IPS-20b (cell line): ENCODE measurements at regions not wholly inside any gene's neighbourhood (a gene's known extent, or its start where the extent isn't known, plus 50 kb on each side); places are given as distances from the start of the nearest gene placed in this dataset.

Experiments used
- H3K27ac ChIP-seq: one replicate; pipeline ENCODE4 v1.5.1; 2013; ENCODE audit warnings: low read length
- H3K27me3 ChIP-seq: 2 replicates; pipeline ENCODE4 v1.6.1; 2013; ENCODE audit warnings: mild to moderate bottlenecking, low read length, inconsistent platforms; ENCODE audit not compliant: insufficient read depth
- H3K36me3 ChIP-seq: 2 replicates; pipeline ENCODE4 v1.6.1; 2013; ENCODE audit warnings: low read depth, mild to moderate bottlenecking, inconsistent platforms, low read length, moderate library complexity; ENCODE audit not compliant: insufficient read depth
- H3K4me1 ChIP-seq: 2 replicates; pipeline ENCODE4 v1.6.1; 2013; ENCODE audit warnings: mild to moderate bottlenecking, control low read depth, inconsistent platforms, low read length, moderate library complexity; ENCODE audit not compliant: insufficient read depth
- H3K4me3 ChIP-seq: 2 replicates; pipeline ENCODE4 v1.5.1; 2013; ENCODE audit warnings: mild to moderate bottlenecking, low read length, inconsistent platforms
- H3K9ac ChIP-seq: 2 replicates; pipeline ENCODE4 v1.6.1; 2013; ENCODE audit warnings: low read depth, mild to moderate bottlenecking, inconsistent platforms, low read length, moderate library complexity
- H3K9me3 ChIP-seq: 2 replicates; pipeline ENCODE4 v1.6.1; 2013; ENCODE audit warnings: mild to moderate bottlenecking, low read depth, low read length, inconsistent platforms; ENCODE audit not compliant: insufficient read depth

DNA sequence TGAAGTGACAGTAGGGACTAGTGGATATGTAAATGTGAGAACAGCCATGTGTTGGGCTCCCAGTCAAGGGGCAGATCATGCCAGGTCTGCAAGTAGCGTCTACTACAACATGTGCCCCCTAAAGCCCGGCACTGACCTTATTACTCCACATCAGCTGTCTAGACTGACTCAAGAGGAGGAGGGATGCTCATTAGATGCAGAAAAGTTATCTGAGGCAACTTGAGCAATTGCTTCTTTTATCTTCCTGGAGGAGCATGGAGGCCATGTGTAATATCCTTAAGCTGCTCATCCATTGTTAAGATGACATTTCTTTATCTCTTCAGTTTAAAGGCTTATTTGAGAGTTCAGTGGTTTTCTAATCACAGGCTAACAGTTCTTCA, 404.7 kb upstream of the FLRT2 start:
- no peak overlapping the region for H3K9ac ChIP-seq
- H3K36me3 ChIP-seq = no peaks in the 10 kb centered on the region
- H3K27ac ChIP-seq = no peak overlapping the region
- no peaks in the 10 kb centered on the region for H3K9me3 ChIP-seq
- no peaks in the 10 kb centered on the region; the same call in 1 of the 2 replicates for H3K4me1 ChIP-seq
- no peak overlapping the region for H3K4me3 ChIP-seq
- H3K27me3 ChIP-seq = no peaks in the 10 kb centered on the region

- Histone ChIP-seq H3K27ac (no peak overlapping the region), H3K4me1 (no peaks in the 10 kb centered on the region), H3K36me3 (no peaks in the 10 kb centered on the region), H3K27me3 (no peaks in the 10 kb centered on the region), H3K4me3 (no peak overlapping the region), H3K9ac (no peak overlapping the region), H3K9me3 (no peaks in the 10 kb centered on the region)
These were observed 400.0 kb upstream of the FLRT2 start for GRCh38 chr14:85129921-85130320.

DNA sequence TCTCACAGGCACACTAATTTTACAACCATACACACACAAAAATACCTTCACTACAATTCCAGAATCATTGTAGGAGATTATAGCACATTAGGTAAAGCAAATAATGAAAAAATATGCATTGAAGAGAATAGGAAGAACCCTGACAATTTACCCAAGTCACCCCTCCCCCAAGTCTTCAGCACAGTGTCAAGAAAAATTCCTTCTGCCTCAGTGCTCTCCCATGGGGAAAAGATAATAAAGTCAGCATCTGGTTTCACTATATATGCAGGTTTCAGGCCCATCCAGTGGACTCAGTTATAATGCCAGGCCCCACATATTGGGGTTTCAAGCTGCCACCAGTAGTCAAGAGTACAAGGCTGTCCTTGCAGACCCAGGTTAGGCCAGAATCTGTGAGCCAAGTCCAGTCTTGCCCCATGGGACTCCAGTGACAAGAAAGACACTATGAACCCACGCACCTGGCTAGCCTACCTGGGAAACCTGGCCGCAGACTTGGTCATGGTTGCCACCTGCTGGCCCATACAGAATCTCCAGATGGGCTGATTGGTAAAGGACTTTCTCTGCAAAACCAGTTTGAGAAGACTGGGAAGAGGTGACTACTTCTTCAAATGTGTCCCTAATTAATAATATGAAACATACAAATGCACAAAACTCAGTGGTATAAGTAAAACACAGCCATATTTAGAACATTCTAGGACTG, 398.6 kb upstream of the FLRT2 start:
- no peaks in the 10 kb centered on the region for H3K27me3 ChIP-seq
- no peak overlapping the region for H3K9ac ChIP-seq
- no peak overlapping the region for H3K4me3 ChIP-seq
- H3K36me3 ChIP-seq = no peaks in the 10 kb centered on the region
- H3K4me1 ChIP-seq = no peaks in the 10 kb centered on the region
- no peak overlapping the region for H3K27ac ChIP-seq
- no peaks in the 10 kb centered on the region for H3K9me3 ChIP-seq

DNA sequence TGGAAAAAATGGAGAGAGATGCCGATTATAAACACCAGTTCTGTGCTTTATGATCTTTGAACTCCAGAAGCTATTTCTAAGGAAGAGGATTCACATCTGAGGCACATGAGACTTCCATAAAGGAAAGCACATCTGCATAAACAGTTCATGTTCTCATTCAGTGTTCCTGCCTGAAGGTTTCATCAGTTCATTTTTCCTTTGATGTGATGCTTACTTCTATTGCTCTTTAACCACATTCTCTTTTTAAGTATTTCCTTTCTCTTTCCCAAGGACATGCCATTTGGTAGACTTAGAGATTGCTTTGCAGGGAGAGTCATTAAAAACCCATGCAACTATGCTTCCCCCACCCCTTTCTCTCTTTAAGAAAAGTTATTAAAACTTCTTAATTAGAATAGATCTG, 387.0 kb upstream of the FLRT2 start:
- Histone ChIP-seq H3K36me3 (no peaks in the 10 kb centered on the region), H3K9ac (no peak overlapping the region), H3K27ac (no peak overlapping the region), H3K9me3 (no peaks in the 10 kb centered on the region), H3K4me3 (no peak overlapping the region), H3K27me3 (no peaks in the 10 kb centered on the region), H3K4me1 (no peaks in the 10 kb centered on the region)

GRCh38 chr14:85146779-85147178, 383.2 kb upstream of the FLRT2 start:
- Histone ChIP-seq H3K27me3 (no peaks in the 10 kb centered on the region), H3K9ac (no peak overlapping the region), H3K4me1 (no peaks in the 10 kb centered on the region), H3K4me3 (no peak overlapping the region), H3K27ac (no peak overlapping the region), H3K9me3 (no peaks in the 10 kb centered on the region), H3K36me3 (no peaks in the 10 kb centered on the region)

GRCh38 chr14:85150166-85150565, 379.8 kb upstream of the FLRT2 start:
- Histone ChIP-seq H3K27ac (no peak overlapping the region), H3K4me1 (no peaks in the 10 kb centered on the region), H3K9me3 (no peaks in the 10 kb centered on the region), H3K4me3 (no peak overlapping the region), H3K27me3 (no peaks in the 10 kb centered on the region), H3K9ac (no peak overlapping the region), H3K36me3 (no peaks in the 10 kb centered on the region)

DNA sequence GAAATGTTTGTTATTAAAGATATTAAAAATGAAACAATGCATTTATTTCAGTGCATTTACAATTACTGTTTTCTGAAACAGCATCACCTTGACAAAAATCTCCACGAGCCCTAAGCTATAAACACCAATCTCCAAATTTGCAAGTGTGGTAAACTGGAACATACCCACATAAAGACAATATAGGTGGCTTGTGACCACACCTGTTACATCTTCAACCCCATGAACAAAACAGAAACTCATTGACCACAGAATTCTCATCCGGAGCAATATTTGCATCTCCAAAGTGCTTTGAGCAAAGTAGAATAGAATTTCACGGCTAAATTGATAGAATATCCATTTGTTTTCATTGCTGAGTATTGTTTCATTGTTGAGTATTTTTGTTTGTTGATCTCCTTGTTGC, 375.2 kb upstream of the FLRT2 start:
- no peak overlapping the region for H3K9ac ChIP-seq
- no peak overlapping the region for H3K27ac ChIP-seq
- no peaks in the 10 kb centered on the region for H3K27me3 ChIP-seq
- H3K36me3 ChIP-seq = no peaks in the 10 kb centered on the region
- H3K4me3 ChIP-seq = no peak overlapping the region
- no peaks in the 10 kb centered on the region for H3K4me1 ChIP-seq
- no peaks in the 10 kb centered on the region for H3K9me3 ChIP-seq

GRCh38 chr14:85156319-85156718, 373.6 kb upstream of the FLRT2 start:
- Histone ChIP-seq H3K4me3 (no peak overlapping the region), H3K36me3 (no peaks in the 10 kb centered on the region), H3K9ac (no peak overlapping the region), H3K27ac (no peak overlapping the region), H3K27me3 (no peaks in the 10 kb centered on the region), H3K4me1 (no peaks in the 10 kb centered on the region), H3K9me3 (no peaks in the 10 kb centered on the region)

- Histone ChIP-seq H3K9me3 (no peaks in the 10 kb centered on the region), H3K4me1 (no peaks in the 10 kb centered on the region), H3K36me3 (no peaks in the 10 kb centered on the region), H3K27me3 (no peaks in the 10 kb centered on the region), H3K27ac (no peak overlapping the region), H3K9ac (no peak overlapping the region), H3K4me3 (no peak overlapping the region)
These were observed 370.2 kb upstream of the FLRT2 start for GRCh38 chr14:85159726-85160125.

DNA sequence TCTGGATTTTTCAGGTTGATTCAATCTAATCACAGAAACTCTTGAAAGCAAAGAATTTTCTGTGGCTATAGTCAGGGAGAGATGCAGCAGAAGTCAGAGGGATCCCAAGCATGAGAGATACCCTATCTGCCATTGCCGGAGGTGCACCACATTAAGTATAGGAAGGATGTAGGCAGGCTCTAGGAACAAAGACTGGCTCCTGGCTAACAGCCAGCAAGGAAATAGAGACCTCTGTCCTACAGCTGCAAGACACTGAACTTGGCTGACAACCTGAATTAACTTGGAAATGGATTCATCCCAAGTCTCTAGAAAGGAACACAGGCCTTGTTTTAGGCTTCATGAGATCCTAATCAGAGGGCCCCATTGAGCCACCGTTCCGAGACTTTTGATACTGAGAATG, 364.9 kb upstream of the FLRT2 start:
- Histone ChIP-seq H3K36me3 (no peaks in the 10 kb centered on the region), H3K9ac (no peak overlapping the region), H3K4me1 (no peaks in the 10 kb centered on the region), H3K27me3 (no peaks in the 10 kb centered on the region), H3K27ac (no peak overlapping the region), H3K4me3 (no peak overlapping the region), H3K9me3 (no peaks in the 10 kb centered on the region)

- no peaks in the 10 kb centered on the region for H3K36me3 ChIP-seq
- no peaks in the 10 kb centered on the region for H3K4me1 ChIP-seq
- H3K4me3 ChIP-seq = no peak overlapping the region
- no peak overlapping the region for H3K27ac ChIP-seq
- H3K27me3 ChIP-seq = no peaks in the 10 kb centered on the region
- H3K9ac ChIP-seq = no peak overlapping the region
- H3K9me3 ChIP-seq = no peaks in the 10 kb centered on the region
These were observed 360.6 kb upstream of the FLRT2 start for GRCh38 chr14:85169381-85169780.

DNA sequence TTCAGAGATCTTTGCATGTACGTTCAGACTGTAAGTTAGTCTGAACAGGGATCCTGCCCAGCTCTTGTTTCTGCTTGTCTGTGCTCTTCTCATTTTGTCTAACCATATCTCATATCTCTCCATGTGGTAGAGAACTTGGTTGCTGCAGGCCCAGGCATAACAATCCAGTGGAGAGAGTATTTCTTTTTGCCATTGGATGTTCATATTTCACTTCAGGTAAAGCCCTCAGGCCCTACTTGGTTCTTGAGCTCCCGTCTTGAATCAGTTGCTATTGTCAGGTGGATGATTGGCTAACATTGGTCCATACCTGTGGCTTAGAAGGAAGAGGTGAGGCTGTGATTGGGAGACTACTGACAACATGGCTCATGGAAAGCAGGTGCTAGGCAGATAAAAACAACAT, 357.7 kb upstream of the FLRT2 start:
- no peak overlapping the region for H3K4me3 ChIP-seq
- no peaks in the 10 kb centered on the region for H3K27me3 ChIP-seq

More for the DNA sequence above, 357.7 kb upstream of the FLRT2 start:
- Histone ChIP-seq H3K9ac (no peak overlapping the region), H3K27ac (no peak overlapping the region), H3K4me1 (no peaks in the 10 kb centered on the region; the same call in 1 of the 2 replicates), H3K36me3 (no peaks in the 10 kb centered on the region), H3K9me3 (no peaks in the 10 kb centered on the region)
